Ovary (tissue), 3 donors: ENCODE measurements at regions not wholly inside any gene's neighbourhood (a gene's known extent, or its start where the extent isn't known, plus 50 kb on each side); places are given as distances from the start of the nearest gene placed in this dataset.

ENCODE experiments used
- CTCF ChIP-seq, 3 donors: fragments of 450-650 bp in 2 of 3; fragments of 200-600 bp in 1 of 3; IDR thresholded peaks; one replicate each; pipeline versions ENCODE4 v1.5.1 to v1.8.0; 2016 to 2022; ENCODE audit warnings: antibody characterized with exemption in 3 of 3, mild to moderate bottlenecking in 1 of 3
- EP300 ChIP-seq: sonication (generic); formaldehyde crosslinking; IDR thresholded peaks from one replicate; pipeline ENCODE4 v1.6.1; 2017; ENCODE audit warnings: antibody characterized with exemption
- POLR2A ChIP-seq: fragments of 450-650 bp; IDR thresholded peaks from one replicate; pipeline ENCODE4 v1.6.1; 2017; ENCODE audit warnings: antibody characterized with exemption, mild to moderate bottlenecking, moderate library complexity
- donor health status: DM: no; HTN: no; CAD: no.

DNA sequence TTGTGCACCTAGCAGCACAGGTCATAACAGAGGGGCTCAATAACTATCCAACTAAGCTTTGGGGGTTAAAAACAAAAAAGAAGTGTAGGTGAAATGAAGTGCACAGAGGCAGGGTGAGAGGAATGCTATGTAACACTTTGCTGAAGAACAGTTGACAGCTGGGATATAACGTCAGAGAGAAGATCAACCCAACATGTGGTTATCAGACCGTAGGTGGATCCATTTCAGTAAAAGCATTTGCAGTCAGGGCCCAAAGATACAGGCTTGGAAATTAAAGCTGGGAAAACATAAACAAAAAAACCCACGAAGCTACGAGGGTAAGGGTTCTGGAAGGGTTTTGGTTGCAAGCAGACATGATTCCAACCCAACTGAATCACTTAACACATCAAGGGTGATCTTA is 377.5 kb upstream of the NR2F2 start:
- no peak for TF ChIP-seq CTCF (IDR thresholded peaks at IDR 0.05)
- no peak for TF ChIP-seq EP300
- no peak for TF ChIP-seq POLR2A
